Adrenal gland (tissue), 5 donors: ENCODE measurements at regions not wholly inside any gene's neighbourhood (a gene's known extent, or its start where the extent isn't known, plus 50 kb on each side); places are given as distances from the start of the nearest gene placed in this dataset.

Source experiments
- CTCF ChIP-seq, 6 experiments: fragments of 450-650 bp in 4 of 6; fragments of 200-600 bp in 2 of 6; sonication (generic) in 1 of 6; IDR thresholded peaks; 1 replicate in 5 of 6; 2 replicates in 1 of 6; pipeline versions ENCODE4 v1.5.1 to v1.8.0; 2016 to 2021; ENCODE audit warnings: antibody characterized with exemption in 6 of 6, mild to moderate bottlenecking in 2 of 6, moderate library complexity in 1 of 6
- POLR2A ChIP-seq, 2 donors: fragments of 450-650 bp; IDR thresholded peaks; one replicate each; pipeline ENCODE4 v1.6.1; 2017; ENCODE audit warnings: antibody characterized with exemption in 2 of 2, mild to moderate bottlenecking in 2 of 2, moderate library complexity in 1 of 2
- donor health status: DM: no; HTN: no; CAD: no.

- TF ChIP-seq CTCF (IDR thresholded peaks at IDR 0.05) (no peak), POLR2A (IDR thresholded peaks at IDR 0.05) (no peak)
These were observed 315.3 kb upstream of the PTGER4 start for GRCh38 chr5:40364441-40364840.
